Right lobe of liver (tissue), 6 donors: ENCODE measurements at regions not wholly inside any gene's neighbourhood (a gene's known extent, or its start where the extent isn't known, plus 50 kb on each side); places are given as distances from the start of the nearest gene placed in this dataset.
"Not testable (repeated sequence)": the region's sequence is repeated elsewhere in the genome, so short reads cannot be mapped to it uniquely, and the experiment has no call there.

Source experiments
- ATAC-seq, 4 donors: fragments of 200-7000 bp; cut with Tn5 transposase; one replicate each; pipeline ENCODE4 v1.9.1; 2020; ENCODE audit warnings: mild to moderate bottlenecking in 4 of 4, moderate library complexity in 4 of 4
- DNase-seq, 3 donors: peaks; one replicate each; pipeline ENCODE4 v3.0.0-alpha.2; 2020
- H3K27ac ChIP-seq, 3 donors: fragments of 200-600 bp; one replicate each; pipeline ENCODE4 v1.8.0; 2022
- H3K27me3 ChIP-seq, 2 donors: fragments of 200-600 bp; one replicate each; pipeline ENCODE4 v1.8.0; 2022
- H3K36me3 ChIP-seq, 4 donors: fragments of 200-600 bp; sonication (generic) in 1 of 4; one replicate each; pipeline versions ENCODE4 v1.5.1 to v1.8.0; 2017 to 2022; ENCODE audit warnings: control low read depth in 1 of 4
- H3K4me1 ChIP-seq, 4 donors: fragments of 200-600 bp; sonication (generic) in 1 of 4; one replicate each; pipeline versions ENCODE4 v1.5.1 to v1.8.0; 2017 to 2022; ENCODE audit warnings: control low read depth in 1 of 4
- H3K4me3 ChIP-seq, 3 donors: fragments of 200-600 bp; one replicate each; pipeline ENCODE4 v1.8.0; 2022
- H3K9me3 ChIP-seq, 4 donors: fragments of 200-600 bp; sonication (generic) in 1 of 4; one replicate each; pipeline versions ENCODE4 v1.5.1 to v1.8.0; 2017 to 2022; ENCODE audit warnings: control low read depth in 1 of 4
- POLR2A ChIP-seq: fragments of 450-650 bp; IDR thresholded peaks from one replicate; pipeline ENCODE4 v1.6.1; 2017; ENCODE audit warnings: antibody characterized with exemption, mild to moderate bottlenecking
- WGBS: methylation state at CpG from one replicate; pipeline ENCODE4 v1.1.6; 2018; ENCODE audit warnings: low coverage, low lambda C conversion rate; ENCODE audit not compliant: insufficient coverage; ENCODE audit errors: missing lambda C conversion rate; 5-methylcytosine and 5-hydroxymethylcytosine counted together
- intact Hi-C, 2 donors: fragments of 100-400 bp; cut with DNase I; formaldehyde crosslinking; loops; one replicate each; pipeline versions ENCODE4 v1.11.2 to v1.14.1; 2022
- TF ChIP-seq, protein P1 (sequence below), 4 donors: fragments of 200-600 bp in 3 of 4; fragments of 450-650 bp in 1 of 4; IDR thresholded peaks; one replicate each; pipeline versions ENCODE4 v1.5.1 to v1.8.0; 2016 to 2022; ENCODE audit warnings: antibody characterized with exemption in 4 of 4, mild to moderate bottlenecking in 2 of 4
- donor health status: DM: no; HTN: yes; CAD: no.
- donor health status: DM: no; HTN: no; CAD: no.
- donor health status: DM: no; HTN: no; CAD: no.
- donor health status: DM: no; HTN: yes; CAD: no.
- donor health status: DM: no; HTN: yes; CAD: no.

- DNase-seq (peak; percentile 63 to 90 (median 88)), ATAC-seq (peak; percentile 85 to 92 (median 88))
- TF ChIP-seq, protein P1, sequence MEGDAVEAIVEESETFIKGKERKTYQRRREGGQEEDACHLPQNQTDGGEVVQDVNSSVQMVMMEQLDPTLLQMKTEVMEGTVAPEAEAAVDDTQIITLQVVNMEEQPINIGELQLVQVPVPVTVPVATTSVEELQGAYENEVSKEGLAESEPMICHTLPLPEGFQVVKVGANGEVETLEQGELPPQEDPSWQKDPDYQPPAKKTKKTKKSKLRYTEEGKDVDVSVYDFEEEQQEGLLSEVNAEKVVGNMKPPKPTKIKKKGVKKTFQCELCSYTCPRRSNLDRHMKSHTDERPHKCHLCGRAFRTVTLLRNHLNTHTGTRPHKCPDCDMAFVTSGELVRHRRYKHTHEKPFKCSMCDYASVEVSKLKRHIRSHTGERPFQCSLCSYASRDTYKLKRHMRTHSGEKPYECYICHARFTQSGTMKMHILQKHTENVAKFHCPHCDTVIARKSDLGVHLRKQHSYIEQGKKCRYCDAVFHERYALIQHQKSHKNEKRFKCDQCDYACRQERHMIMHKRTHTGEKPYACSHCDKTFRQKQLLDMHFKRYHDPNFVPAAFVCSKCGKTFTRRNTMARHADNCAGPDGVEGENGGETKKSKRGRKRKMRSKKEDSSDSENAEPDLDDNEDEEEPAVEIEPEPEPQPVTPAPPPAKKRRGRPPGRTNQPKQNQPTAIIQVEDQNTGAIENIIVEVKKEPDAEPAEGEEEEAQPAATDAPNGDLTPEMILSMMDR (IDR thresholded peaks at IDR 0.05): no peak
- no peak for TF ChIP-seq POLR2A
- intact Hi-C loops: no loop called here
- Histone ChIP-seq H3K27me3 (no peaks in the 10 kb centered on the region), H3K9me3 (no peaks in the 10 kb centered on the region), H3K27ac (peak overlapping the region in 2 of 3 donors; percentile 34 to 83), H3K36me3 (no peaks in the 10 kb centered on the region), H3K4me3 (peak overlapping the region in 1 of 3 donors; percentile 28), H3K4me1 (peaks cover 0 to 26% (median 11%) of the 10 kb centered on the region in 4 donors)
- WGBS: 32% methylated on average over 14 of the region's 14 CpGs
These were observed 261.1 kb upstream of the RNF32 start for GRCh38 chr7:156379324-156380070.

DNA sequence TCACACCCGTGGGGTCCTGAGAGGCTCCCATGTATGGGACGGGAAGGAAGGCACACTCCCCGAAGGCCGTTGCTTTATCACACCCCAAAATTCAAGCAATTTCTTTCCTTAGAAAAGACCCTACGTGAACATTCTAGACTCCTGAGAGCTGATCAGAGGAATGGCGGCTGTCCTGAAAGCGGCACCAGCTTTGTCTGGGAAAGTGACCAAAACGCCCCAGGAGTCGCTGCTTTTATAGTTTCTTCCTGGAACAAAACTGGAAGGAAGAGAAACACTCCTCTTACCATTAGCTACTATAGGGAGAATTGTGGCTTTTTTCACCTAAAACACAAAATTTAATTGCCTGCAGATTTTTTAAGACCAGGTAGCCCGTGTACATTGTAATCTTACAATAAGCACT is 261.8 kb upstream of the RNF32 start:
- no peak for ATAC-seq
- intact Hi-C loops: no loop called here
- peak overlapping the region in 2 of 3 donors; percentile 27 to 34 for H3K27ac ChIP-seq
- no peaks in the 10 kb centered on the region for H3K27me3 ChIP-seq
- H3K4me1 ChIP-seq: peaks cover 0 to 26% (median 11%) of the 10 kb centered on the region in 4 donors
- H3K9me3 ChIP-seq: no peaks in the 10 kb centered on the region
- H3K36me3 ChIP-seq: no peaks in the 10 kb centered on the region
- TF ChIP-seq, protein P1 (IDR thresholded peaks at IDR 0.05): no peak
- TF ChIP-seq POLR2A: no peak
- H3K4me3 ChIP-seq: no peak overlapping the region
- WGBS: 57% methylated on average over 4 of the region's 10 CpGs
- DNase-seq: no peak

DNA sequence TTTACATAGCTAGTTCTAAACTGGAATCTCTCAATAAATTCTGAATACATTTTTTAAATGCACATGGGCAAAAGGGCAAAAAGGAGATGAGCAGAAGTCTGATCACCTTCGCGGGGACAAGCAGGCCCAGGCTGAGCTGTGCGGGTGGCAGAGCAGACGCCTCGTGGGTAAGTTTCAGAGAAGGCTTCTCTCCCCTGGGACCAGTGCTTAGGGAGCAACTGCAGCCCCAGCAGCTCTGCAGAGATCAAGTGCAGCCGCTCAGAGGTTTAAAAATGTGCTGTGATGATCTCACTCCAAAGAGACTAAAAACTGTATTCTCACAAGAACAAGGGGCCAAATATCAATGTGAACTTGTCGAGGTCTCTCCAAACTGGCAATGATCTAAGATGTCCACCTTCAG is 264.3 kb upstream of the RNF32 start:
- intact Hi-C loops: no loop called here
- Histone ChIP-seq H3K9me3 (no peaks in the 10 kb centered on the region), H3K4me3 (no peak overlapping the region), H3K4me1 (peaks cover 0 to 24% (median 10%) of the 10 kb centered on the region in 4 donors), H3K36me3 (no peaks in the 10 kb centered on the region), H3K27me3 (no peaks in the 10 kb centered on the region), H3K27ac (no peak overlapping the region)
- no peak for TF ChIP-seq POLR2A
- TF ChIP-seq, protein P1 (IDR thresholded peaks at IDR 0.05): no peak
- ATAC-seq (no peak), DNase-seq (no peak)
- 71% methylated on average over 6 of the region's 7 CpGs for WGBS

GRCh38 chr7:156374335-156374734 is 266.2 kb upstream of the RNF32 start:
- no peak for DNase-seq
- Histone ChIP-seq H3K9me3 (no peaks in the 10 kb centered on the region), H3K36me3 (no peaks in the 10 kb centered on the region), H3K27ac (no peak overlapping the region), H3K4me1 (peaks cover 0 to 12% (median 6%) of the 10 kb centered on the region in 4 donors), H3K4me3 (no peak overlapping the region), H3K27me3 (no peaks in the 10 kb centered on the region)
- 100% methylated on average over 4 of the region's 4 CpGs for WGBS
- ATAC-seq: no peak
- TF ChIP-seq POLR2A: no peak
- TF ChIP-seq, protein P1 (IDR thresholded peaks at IDR 0.05): no peak
- intact Hi-C loops: no loop called here

DNA sequence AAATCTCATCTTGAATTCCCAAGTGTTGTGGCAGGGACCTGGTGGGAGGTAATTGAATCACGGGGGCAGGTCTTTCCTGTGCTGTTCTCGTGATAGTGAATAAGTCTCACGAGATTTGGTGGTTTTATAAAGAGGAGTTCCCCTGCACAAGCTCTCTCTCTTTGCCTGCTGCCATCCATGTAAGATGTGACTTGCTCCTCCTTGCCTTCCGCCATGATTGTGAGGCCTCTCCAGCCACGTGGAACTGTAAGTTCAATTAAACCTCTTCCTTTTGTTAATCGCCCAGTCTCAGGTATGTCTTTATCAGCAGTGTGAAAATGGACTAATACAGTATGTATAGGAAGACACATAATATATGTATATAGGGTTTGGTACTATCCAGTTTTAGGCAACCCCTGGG is 270.6 kb upstream of the RNF32 start:
- H3K4me1 ChIP-seq: peaks cover 0 to 21% (median 8%) of the 10 kb centered on the region in 4 donors
- DNase-seq, ATAC-seq, H3K27me3 ChIP-seq, H3K9me3 ChIP-seq, H3K36me3 ChIP-seq, intact Hi-C loops, H3K27ac ChIP-seq, H3K4me3 ChIP-seq: not testable (repeated sequence)
- WGBS: 78% methylated on average over 6 of the region's 6 CpGs
